H9 (cell line): ENCODE measurements at regions not wholly inside any gene's neighbourhood (a gene's known extent, or its start where the extent isn't known, plus 50 kb on each side); places are given as distances from the start of the nearest gene placed in this dataset.

Experiments
- DNase-seq: peaks from one replicate; pipeline ENCODE4 v3.0.0-alpha.2; 2017
- H2AFZ ChIP-seq: one replicate; pipeline ENCODE4 v1.6.1; 2013; ENCODE audit warnings: mild to moderate bottlenecking, low read length, control low read depth, moderate library complexity
- H2AK5ac ChIP-seq: 2 replicates; pipeline ENCODE4 v1.6.1; 2013; ENCODE audit warnings: low read length, control low read depth, mixed read lengths; ENCODE audit not compliant: insufficient read length
- H2BK120ac ChIP-seq: one replicate; pipeline ENCODE4 v1.6.1; 2013; ENCODE audit warnings: low read depth, mild to moderate bottlenecking, low read length, control low read depth, inconsistent platforms; ENCODE audit not compliant: poor library complexity, severe bottlenecking
- H2BK12ac ChIP-seq: 2 replicates; pipeline ENCODE4 v1.6.1; 2013; ENCODE audit warnings: low read length, control low read depth, mixed read lengths, low read depth; ENCODE audit not compliant: insufficient read length
- H2BK15ac ChIP-seq: 2 replicates; pipeline ENCODE4 v1.6.1; 2013; ENCODE audit warnings: low read depth, low read length, control low read depth
- H2BK20ac ChIP-seq: one replicate; pipeline ENCODE4 v1.6.1; 2013; ENCODE audit warnings: low read depth, mild to moderate bottlenecking, low read length, control low read depth, inconsistent platforms; ENCODE audit not compliant: poor library complexity, severe bottlenecking
- H2BK5ac ChIP-seq: 2 replicates; pipeline ENCODE4 v1.6.1; 2013; ENCODE audit warnings: low read length, control low read depth, mixed read lengths; ENCODE audit not compliant: insufficient read length
- H3K14ac ChIP-seq: 2 replicates; pipeline ENCODE4 v1.6.1; 2013; ENCODE audit warnings: low read length, control low read depth; ENCODE audit not compliant: insufficient read depth
- H3K18ac ChIP-seq: 2 replicates; pipeline ENCODE4 v1.6.1; 2013; ENCODE audit warnings: low read depth, mild to moderate bottlenecking, mixed read lengths, low read length, control low read depth; ENCODE audit not compliant: insufficient read length
- H3K23ac ChIP-seq: 2 replicates; pipeline ENCODE4 v1.6.1; 2013; ENCODE audit warnings: low read length, control low read depth, mixed read lengths, low read depth; ENCODE audit not compliant: insufficient read length
- H3K23me2 ChIP-seq: 2 replicates; pipeline ENCODE4 v1.6.1; 2013; ENCODE audit warnings: low read depth, mild to moderate bottlenecking, mixed read lengths, low read length, control low read depth; ENCODE audit not compliant: insufficient read length, poor library complexity, severe bottlenecking
- H3K27ac ChIP-seq: 2 replicates; pipeline ENCODE4 v1.5.1; 2013; ENCODE audit warnings: low read length, control low read depth, mixed read lengths, low read depth; ENCODE audit not compliant: insufficient read length
- H3K27me3 ChIP-seq: 2 replicates; pipeline ENCODE4 v1.6.1; 2013; ENCODE audit warnings: low read length, control low read depth, inconsistent platforms; ENCODE audit not compliant: insufficient read depth
- H3K4ac ChIP-seq: 2 replicates; pipeline ENCODE4 v1.6.1; 2013; ENCODE audit warnings: low read depth, mild to moderate bottlenecking, control low read depth, inconsistent platforms, low read length, moderate library complexity
- H3K4me1 ChIP-seq: 2 replicates; pipeline ENCODE4 v1.6.1; 2013; ENCODE audit warnings: low read length, control low read depth, inconsistent platforms; ENCODE audit not compliant: insufficient read depth
- H3K4me2 ChIP-seq: 2 replicates; pipeline ENCODE4 v1.6.1; 2013; ENCODE audit warnings: low read length, control low read depth, mixed read lengths; ENCODE audit not compliant: insufficient read length, insufficient read depth
- H3K56ac ChIP-seq: 2 replicates; pipeline ENCODE4 v1.6.1; 2013; ENCODE audit warnings: low read depth, mild to moderate bottlenecking, mixed read lengths, low read length, control low read depth; ENCODE audit not compliant: insufficient read length
- H3K79me1 ChIP-seq: 2 replicates; pipeline ENCODE4 v1.6.1; 2013; ENCODE audit warnings: low read depth, mild to moderate bottlenecking, moderate library complexity, low read length, control low read depth, inconsistent platforms; ENCODE audit not compliant: insufficient read depth, poor library complexity, severe bottlenecking
- H3K79me2 ChIP-seq: 2 replicates; pipeline ENCODE4 v1.6.1; 2013; ENCODE audit warnings: low read length, control low read depth, inconsistent platforms; ENCODE audit not compliant: insufficient read depth
- H3K9ac ChIP-seq: 2 replicates; pipeline ENCODE4 v1.6.1; 2013; ENCODE audit warnings: low read length, control low read depth, mixed read lengths; ENCODE audit not compliant: insufficient read length; ENCODE audit errors: extremely low read depth
- H3K9me3 ChIP-seq: one replicate; pipeline ENCODE4 v1.6.1; 2013; ENCODE audit warnings: low read depth, low read length, inconsistent platforms; ENCODE audit not compliant: control insufficient read depth
- H3T11ph ChIP-seq: one replicate; pipeline ENCODE4 v1.6.1; 2013; ENCODE audit warnings: mild to moderate bottlenecking, low read length, control low read depth, inconsistent platforms
- H4K20me1 ChIP-seq: one replicate; pipeline ENCODE4 v1.6.1; 2013; ENCODE audit not compliant: control insufficient read depth, insufficient read length, insufficient read depth
- H4K5ac ChIP-seq: 2 replicates; pipeline ENCODE4 v1.6.1; 2013; ENCODE audit warnings: low read depth, mild to moderate bottlenecking, mixed read lengths, low read length, control low read depth; ENCODE audit not compliant: insufficient read length
- H4K8ac ChIP-seq: replicated peaks from 2 replicates; pipeline ENCODE4 v1.6.1; 2013; ENCODE audit warnings: low read length, control low read depth, mixed read lengths, low read depth; ENCODE audit not compliant: insufficient read length
- H4K91ac ChIP-seq: 2 replicates; pipeline ENCODE4 v1.6.1; 2013; ENCODE audit warnings: low read depth, mild to moderate bottlenecking, moderate library complexity, mixed read lengths, low read length, control low read depth; ENCODE audit not compliant: insufficient read length
- H3K27ac Mint-ChIP-seq, 3 experiments: 2 replicates in 2 of 3; 3 replicates in 1 of 3; pipeline ENCODE4 v1.8.0; 2020 to 2021; ENCODE audit warnings: mixed read lengths in 3 of 3, mild to moderate bottlenecking in 1 of 3, moderate library complexity in 1 of 3
- H3K27me3 Mint-ChIP-seq: 2 replicates; pipeline ENCODE4 v1.8.0; 2021; ENCODE audit warnings: low read depth, mild to moderate bottlenecking, moderate library complexity, mixed read lengths
- H3K36me3 Mint-ChIP-seq, 3 experiments: 2 replicates in 2 of 3; 3 replicates in 1 of 3; pipeline ENCODE4 v1.8.0; 2020 to 2021; ENCODE audit warnings: low read depth in 3 of 3, mixed read lengths in 3 of 3; ENCODE audit not compliant: insufficient read depth in 1 of 3
- H3K4me1 Mint-ChIP-seq, 2 experiments: 2 replicates each; pipeline ENCODE4 v1.8.0; 2020; ENCODE audit warnings: mixed read lengths in 2 of 2
- H3K4me3 Mint-ChIP-seq, 2 experiments: 2 replicates in 1 of 2; 3 replicates in 1 of 2; pipeline ENCODE4 v1.8.0; 2020 to 2021; ENCODE audit warnings: mild to moderate bottlenecking in 2 of 2, mixed read lengths in 2 of 2, moderate library complexity in 1 of 2
- H3K9me3 Mint-ChIP-seq, 2 experiments: 2 replicates in 1 of 2; 3 replicates in 1 of 2; pipeline ENCODE4 v1.8.0; 2020; ENCODE audit warnings: mild to moderate bottlenecking in 2 of 2, mixed read lengths in 2 of 2, moderate library complexity in 1 of 2
- WGBS: extraction: QIAGEN DNeasy Blood & Tissue Kit; methylation state at CpG from one replicate; pipeline ENCODE4 v1.1.7; 2013; ENCODE audit warnings: missing lambda C conversion rate, low lambda C conversion rate, mixed read lengths; ENCODE audit not compliant: insufficient read length; ENCODE audit errors: extremely low coverage; 5-methylcytosine and 5-hydroxymethylcytosine counted together
- TF ChIP-seq, protein P1 (sequence below): fragments of 200-600 bp; sonication (generic); conservative IDR thresholded peaks from 3 replicates; pipeline ENCODE4 v1.8.0; 2021; ENCODE audit warnings: antibody characterized with exemption, mild to moderate bottlenecking

DNA sequence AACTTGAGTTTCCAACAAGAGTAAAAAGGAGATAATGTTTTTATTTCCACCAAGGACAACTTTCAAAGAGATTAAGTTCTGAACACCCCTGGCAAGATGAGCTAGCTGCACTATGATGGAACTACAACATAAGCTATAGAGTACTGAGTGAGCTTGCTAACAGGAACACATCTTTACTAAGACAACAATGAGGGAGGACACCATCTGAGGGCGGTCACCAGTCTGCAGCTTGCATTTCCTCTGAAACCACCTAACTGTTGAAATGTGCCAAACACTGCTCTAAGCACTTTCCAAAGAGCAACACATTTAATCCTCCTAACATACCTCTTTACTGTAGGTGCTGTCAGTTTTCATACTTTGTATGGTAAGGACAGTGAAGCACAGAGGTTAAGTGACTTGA is 68.4 kb downstream of the TCF20 start:
- no peak overlapping the region for H3K4me2 ChIP-seq

More for the DNA sequence above, 68.4 kb downstream of the TCF20 start:
- Histone ChIP-seq H3K4me1 (no peaks in the 10 kb centered on the region), H3K79me1 (peaks cover 3% of the 10 kb centered on the region), H3K27me3 (no peaks in the 10 kb centered on the region), H3K9ac (no peak overlapping the region), H3T11ph (no peak overlapping the region), H3K23ac (no peak overlapping the region), H2BK5ac (no peak overlapping the region), H2BK15ac (no peak overlapping the region), H4K91ac (no peak overlapping the region), H2BK20ac (no peak overlapping the region), H3K23me2 (no peaks in the 10 kb centered on the region), H3K56ac (no peak overlapping the region), H2AK5ac (no peak overlapping the region), H4K8ac (no peak overlapping the region), H3K4ac (no peak overlapping the region), H2BK12ac (no peak overlapping the region), H3K9me3 (no peaks in the 10 kb centered on the region), H3K18ac (no peak overlapping the region), H3K27ac (no peak overlapping the region), H3K14ac (no peak overlapping the region), H4K5ac (no peak overlapping the region), H4K20me1 (no peaks in the 10 kb centered on the region), H2AFZ (no peak overlapping the region), H3K79me2 (peaks cover 12% of the 10 kb centered on the region; the same call in 1 of the 2 replicates), H2BK120ac (no peak overlapping the region)
- TF ChIP-seq, protein P1, sequence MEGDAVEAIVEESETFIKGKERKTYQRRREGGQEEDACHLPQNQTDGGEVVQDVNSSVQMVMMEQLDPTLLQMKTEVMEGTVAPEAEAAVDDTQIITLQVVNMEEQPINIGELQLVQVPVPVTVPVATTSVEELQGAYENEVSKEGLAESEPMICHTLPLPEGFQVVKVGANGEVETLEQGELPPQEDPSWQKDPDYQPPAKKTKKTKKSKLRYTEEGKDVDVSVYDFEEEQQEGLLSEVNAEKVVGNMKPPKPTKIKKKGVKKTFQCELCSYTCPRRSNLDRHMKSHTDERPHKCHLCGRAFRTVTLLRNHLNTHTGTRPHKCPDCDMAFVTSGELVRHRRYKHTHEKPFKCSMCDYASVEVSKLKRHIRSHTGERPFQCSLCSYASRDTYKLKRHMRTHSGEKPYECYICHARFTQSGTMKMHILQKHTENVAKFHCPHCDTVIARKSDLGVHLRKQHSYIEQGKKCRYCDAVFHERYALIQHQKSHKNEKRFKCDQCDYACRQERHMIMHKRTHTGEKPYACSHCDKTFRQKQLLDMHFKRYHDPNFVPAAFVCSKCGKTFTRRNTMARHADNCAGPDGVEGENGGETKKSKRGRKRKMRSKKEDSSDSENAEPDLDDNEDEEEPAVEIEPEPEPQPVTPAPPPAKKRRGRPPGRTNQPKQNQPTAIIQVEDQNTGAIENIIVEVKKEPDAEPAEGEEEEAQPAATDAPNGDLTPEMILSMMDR = no peak
- Mint-ChIP-seq H3K4me1 (peaks cover 13 to 16% of the 10 kb centered on the region in 2 experiments), H3K4me3 (no peak overlapping the region), H3K9me3 (no peaks in the 10 kb centered on the region; a peak in 1 of 5 replicates), H3K27me3 (no peaks in the 10 kb centered on the region; the same call in 1 of the 2 replicates), H3K36me3 (peaks cover 15 to 27% (median 24%) of the 10 kb centered on the region in 3 experiments), H3K27ac (peak overlapping the region in 1 of 3 experiments; percentile 5; a peak in 1 of 7 replicates)
- no CpG with 5 or more reads among the region's 1 CpG for WGBS
- DNase-seq = no peak
